ENCODE measurements at regions not wholly inside any gene's neighbourhood (a gene's known extent, or its start where the extent isn't known, plus 50 kb on each side); places are given as distances from the start of the nearest gene placed in this dataset.
A peak's percentile ranks its signal among the peaks of the same experiment; 100 is the strongest.

DNA sequence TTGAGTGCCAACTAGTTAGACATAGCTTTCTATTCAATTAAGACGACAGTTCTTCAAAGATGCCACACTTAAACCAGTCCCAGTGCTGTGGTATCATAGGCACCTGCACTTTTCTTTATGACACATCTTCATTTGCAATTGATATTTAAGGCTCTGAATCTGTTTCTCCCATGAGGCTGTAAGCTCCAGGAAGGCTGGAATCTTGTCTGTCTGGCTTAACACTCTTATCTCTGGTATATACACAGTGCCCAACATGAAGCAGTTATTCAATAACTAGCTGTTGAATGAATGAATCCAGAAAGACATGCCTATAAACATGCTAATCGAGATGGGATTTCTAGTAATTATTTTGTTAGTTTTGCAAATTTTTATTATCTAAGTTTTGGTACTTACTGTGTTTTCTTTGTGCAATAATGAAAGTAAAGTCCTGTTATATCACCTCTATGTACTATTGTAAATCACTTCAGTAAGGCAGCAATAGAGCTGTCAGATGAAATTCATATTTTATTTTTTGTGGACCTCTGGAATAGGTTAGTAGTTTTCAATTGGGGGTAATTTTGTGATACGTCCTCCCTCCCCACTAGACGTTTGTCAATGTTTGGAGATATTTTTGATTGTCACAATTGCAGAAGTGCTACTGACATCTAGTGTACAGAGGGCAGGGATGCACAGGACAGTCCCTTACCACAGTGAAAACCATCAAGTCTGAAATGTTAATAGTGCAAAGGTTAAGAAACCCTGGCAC, 51.3 kb upstream of the STEAP4 start:
- H3K4me1 ChIP-seq (ENCODE audit: control insufficient read depth, insufficient read depth, low read length): no peaks in the 10 kb centered on the region
- no peaks in the 10 kb centered on the region for H3K9me3 ChIP-seq (ENCODE audit: control insufficient read depth, insufficient read depth, low read depth, low read length)
- H3K36me3 ChIP-seq (ENCODE audit: control insufficient read depth in 2 of 2, insufficient read depth in 1 of 2, low read length in 2 of 2): no peaks in the 10 kb centered on the region
- ChIA-PET CTCF (interaction anchor here (0.6 to 7.1 kb wide), 13 partner anchors 9 to 1023 kb away, joined by 3 to 84 read pairs (median 3); no protein-coding TSS in a partner anchor), POLR2A (no interaction called here)
- H3K4me3 ChIP-seq (ENCODE audit: low read depth, low read length): no peak overlapping the region
- no peak overlapping the region for H3K27ac ChIP-seq (ENCODE audit: extremely low read depth, low read depth, low read length)
- TF ChIP-seq ZNF830 (tag by site-specific recombination; IDR thresholded peaks at IDR 0.05; ENCODE audit: low read depth) (no peak), ZNF654 (tag by site-specific recombination; IDR thresholded peaks at IDR 0.05; ENCODE audit: low read depth) (peak; percentile 30), ZNF629 (tag by site-specific recombination; IDR thresholded peaks at IDR 0.05) (no peak), ZNF585B (tag by site-specific recombination; IDR thresholded peaks at IDR 0.05) (no peak), ZNF335 (tag by site-specific recombination; conservative IDR thresholded peaks at IDR 0.05) (no peak), ZBTB21 (tag by site-specific recombination; IDR thresholded peaks at IDR 0.05) (no peak)
- TF ChIP-seq, protein P1, sequence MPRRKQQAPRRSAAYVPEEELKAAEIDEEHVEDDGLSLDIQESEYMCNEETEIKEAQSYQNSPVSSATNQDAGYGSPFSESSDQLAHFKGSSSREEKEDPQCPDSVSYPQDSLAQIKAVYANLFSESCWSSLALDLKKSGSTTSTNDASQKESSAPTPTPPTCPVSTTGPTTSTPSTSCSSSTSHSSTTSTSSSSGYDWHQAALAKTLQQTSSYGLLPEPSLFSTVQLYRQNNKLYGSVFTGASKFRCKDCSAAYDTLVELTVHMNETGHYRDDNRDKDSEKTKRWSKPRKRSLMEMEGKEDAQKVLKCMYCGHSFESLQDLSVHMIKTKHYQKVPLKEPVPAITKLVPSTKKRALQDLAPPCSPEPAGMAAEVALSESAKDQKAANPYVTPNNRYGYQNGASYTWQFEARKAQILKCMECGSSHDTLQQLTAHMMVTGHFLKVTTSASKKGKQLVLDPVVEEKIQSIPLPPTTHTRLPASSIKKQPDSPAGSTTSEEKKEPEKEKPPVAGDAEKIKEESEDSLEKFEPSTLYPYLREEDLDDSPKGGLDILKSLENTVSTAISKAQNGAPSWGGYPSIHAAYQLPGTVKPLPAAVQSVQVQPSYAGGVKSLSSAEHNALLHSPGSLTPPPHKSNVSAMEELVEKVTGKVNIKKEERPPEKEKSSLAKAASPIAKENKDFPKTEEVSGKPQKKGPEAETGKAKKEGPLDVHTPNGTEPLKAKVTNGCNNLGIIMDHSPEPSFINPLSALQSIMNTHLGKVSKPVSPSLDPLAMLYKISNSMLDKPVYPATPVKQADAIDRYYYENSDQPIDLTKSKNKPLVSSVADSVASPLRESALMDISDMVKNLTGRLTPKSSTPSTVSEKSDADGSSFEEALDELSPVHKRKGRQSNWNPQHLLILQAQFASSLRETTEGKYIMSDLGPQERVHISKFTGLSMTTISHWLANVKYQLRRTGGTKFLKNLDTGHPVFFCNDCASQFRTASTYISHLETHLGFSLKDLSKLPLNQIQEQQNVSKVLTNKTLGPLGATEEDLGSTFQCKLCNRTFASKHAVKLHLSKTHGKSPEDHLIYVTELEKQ (tag by site-specific recombination; IDR thresholded peaks at IDR 0.05; ENCODE audit: borderline replicate concordance): no peak

DNA sequence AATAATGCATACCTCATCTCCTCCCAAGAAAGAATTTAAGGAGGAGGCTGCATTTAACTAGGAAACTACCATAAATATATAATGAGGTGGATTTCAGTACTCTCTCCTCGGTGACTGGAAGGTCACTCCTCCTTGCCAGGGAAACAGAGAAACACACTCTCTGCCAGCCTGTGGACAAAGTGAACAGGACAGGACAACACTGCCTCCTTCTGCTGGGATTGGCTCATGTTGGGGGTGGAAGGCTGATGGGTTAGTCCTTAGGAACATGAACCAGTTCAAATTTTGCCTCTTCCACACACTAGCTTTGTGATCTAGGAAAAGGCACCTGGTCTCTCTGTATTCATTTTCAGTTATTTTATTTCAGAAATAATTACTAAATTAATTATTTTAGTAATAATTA, 50.6 kb upstream of the STEAP4 start:
- ChIA-PET CTCF (interaction anchor here (0.6 to 7.1 kb wide), 10 partner anchors 9 to 452 kb away, joined by 3 to 84 read pairs (median 3); no protein-coding TSS in a partner anchor), POLR2A (no interaction called here)
- Histone ChIP-seq H3K36me3 (ENCODE audit: control insufficient read depth in 2 of 2, insufficient read depth in 1 of 2, low read length in 2 of 2) (no peaks in the 10 kb centered on the region), H3K9me3 (ENCODE audit: control insufficient read depth, insufficient read depth, low read depth, low read length) (no peaks in the 10 kb centered on the region), H3K27ac (ENCODE audit: extremely low read depth, low read depth, low read length) (no peak overlapping the region), H3K4me3 (ENCODE audit: low read depth, low read length) (no peak overlapping the region), H3K4me1 (ENCODE audit: control insufficient read depth, insufficient read depth, low read length) (no peaks in the 10 kb centered on the region)
- TF ChIP-seq ZFP69B (tag by site-specific recombination; IDR thresholded peaks at IDR 0.05) (no peak), ZNF654 (tag by site-specific recombination; IDR thresholded peaks at IDR 0.05; ENCODE audit: low read depth) (0 out of 2 replicates have a peak, but pooled peaks have one; percentile 3)
